GM21447 (cell line): ENCODE measurements at regions not wholly inside any gene's neighbourhood (a gene's known extent, or its start where the extent isn't known, plus 50 kb on each side); places are given as distances from the start of the nearest gene placed in this dataset.

Source experiments
- ATAC-seq: cut with Tn5 transposase; IDR thresholded peaks from one replicate; pipeline ENCODE4 v1.9.1; 2021; ENCODE audit not compliant: unreplicated experiment

DNA sequence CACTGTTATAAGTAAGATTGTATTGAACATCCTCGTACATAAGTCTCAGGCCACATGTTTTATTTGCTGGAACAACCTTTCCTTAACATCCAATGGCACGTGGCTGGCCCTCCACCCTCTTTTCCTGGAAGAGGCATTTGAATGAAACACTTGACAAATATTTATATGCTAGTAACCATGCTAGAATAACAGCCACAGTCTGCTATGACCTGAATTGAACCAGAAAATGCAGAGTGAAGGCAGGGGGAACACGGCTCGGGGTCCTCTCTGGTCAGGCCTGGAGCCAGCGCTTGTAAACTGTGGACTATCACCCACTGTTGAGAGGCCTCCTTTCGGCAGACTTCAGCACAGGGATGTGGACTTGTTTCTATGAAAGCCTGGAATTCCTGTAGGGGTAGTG, 198.2 kb upstream of the COPS8 start:
- ATAC-seq, result no peak

DNA sequence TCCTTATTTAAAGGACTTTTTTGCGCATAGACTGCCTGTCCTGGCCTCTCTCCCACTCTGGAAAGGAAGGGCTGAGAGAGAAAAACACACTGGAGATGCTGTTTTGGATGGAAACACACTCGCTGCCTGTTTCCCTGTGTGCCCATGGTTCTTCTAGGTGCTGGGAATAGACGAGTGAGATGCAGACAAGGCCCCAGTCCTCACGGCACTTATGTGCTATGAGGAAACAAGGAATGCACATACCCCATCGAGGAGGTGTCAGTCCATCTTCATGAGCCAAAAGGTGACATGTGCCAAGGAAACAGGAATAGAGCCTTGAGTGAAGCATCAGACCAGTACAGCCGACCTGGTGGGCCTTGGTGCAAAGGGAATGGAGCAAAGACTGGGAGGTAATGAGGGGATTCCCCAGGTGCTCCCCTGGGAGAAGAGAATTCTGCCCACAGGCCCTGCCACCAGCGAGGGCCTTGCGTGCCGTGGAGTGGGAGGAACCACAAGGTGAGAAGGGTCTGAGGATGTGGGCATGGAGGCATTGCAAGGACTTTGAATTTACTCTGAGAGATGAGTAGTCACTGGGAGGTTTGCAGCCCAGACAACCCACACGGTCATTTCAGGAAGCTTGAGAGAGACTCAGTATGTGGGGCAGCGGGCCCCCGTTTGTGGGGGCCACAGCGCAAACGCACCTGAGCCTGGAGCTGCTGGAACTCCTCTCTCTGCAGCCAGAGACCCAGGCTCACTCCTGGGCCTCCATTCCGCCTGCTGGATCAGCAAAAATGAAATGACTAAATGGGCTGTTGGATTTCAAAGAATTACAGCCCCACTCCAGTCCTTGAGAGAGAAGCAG, 197.5 kb upstream of the COPS8 start:
- ATAC-seq, result no peak

DNA sequence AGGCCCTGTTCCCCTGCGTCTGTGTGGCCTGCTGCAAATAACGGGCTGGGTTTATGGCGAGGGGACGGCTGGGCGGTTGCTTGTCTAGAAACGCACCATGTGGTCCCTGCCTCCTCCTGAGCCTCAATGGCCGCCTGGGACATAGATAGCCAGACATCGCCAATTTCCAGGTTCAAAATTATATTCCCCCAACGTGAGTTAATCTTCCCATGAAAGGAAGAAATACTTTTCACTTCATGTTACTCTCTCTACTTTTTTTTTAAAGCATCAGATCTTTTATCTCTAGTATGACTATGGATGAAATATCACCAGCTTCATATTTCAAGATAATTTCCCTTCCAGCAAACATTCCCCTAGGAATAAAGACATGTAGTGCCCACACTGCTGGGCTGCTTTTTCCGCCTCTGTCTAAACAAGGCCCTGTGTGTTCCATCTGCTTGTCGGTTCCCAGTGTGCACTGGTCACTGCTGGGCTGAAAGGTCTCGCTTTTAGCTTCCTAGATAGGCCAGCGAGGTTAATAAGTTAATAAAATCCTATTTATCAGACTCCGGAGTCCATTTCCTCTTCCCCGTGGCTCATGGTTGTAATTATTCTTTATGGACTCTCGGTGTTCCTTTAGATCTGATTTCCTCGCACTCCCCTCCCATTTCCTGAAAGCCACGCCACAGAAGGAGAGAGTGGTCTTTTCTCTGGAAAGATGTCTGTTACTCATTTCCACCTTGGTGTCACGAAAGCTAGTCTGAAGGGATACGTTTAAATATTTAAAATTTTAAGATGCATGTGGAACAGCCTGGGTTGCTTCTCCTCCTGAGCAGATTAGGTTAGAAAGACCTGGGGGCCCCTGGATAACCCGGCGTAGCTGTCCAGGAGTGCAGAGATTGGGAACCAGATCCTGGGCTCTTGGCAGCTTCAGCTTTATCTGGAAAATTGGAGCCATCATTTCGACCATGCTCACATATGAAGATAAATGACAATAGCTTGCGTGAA, 196.6 kb upstream of the COPS8 start:
- no peak for ATAC-seq

DNA sequence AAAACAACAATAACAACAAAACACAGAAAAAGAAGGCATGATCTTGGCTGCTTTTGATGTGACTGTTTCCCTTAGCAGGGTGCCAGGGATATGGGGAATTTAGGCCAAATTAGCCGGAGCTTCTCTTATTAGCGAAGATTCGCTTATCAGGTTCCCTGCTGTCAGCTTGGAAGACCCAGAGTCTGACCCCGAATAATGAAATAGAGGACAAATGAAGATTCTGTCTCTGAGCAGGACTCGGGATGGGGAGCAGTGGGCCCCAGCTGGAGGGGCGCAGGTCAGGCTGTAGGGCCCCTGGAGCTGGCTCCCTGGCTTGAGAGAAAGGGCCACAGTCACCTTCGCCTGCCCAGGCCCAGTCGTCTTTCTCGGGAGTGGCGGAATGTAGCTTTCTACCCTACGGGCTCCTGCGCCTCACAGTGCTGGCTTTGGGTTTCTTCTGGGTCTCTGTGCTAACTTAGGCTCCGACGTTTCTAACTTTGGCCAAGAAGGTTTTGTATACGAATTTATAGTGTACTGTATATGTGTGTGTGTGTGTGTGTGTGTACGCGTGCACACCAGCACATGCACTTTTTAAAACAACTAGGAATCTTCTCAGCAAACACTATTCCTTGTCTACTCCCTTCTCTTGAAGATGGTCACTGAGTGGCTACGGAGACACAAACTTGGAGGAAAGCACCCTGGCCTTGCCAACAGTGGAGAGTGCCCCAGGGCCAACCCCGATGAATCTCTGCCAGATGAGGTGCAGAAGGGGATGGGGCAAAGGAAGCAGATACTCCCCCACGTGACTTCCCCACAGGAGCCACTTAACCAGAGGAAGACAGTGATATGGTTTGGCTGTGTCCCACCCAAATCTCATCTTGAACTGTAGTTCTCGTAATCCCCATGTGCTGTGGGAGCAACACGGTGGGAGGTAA, 195.6 kb upstream of the COPS8 start:
- no peak for ATAC-seq

DNA sequence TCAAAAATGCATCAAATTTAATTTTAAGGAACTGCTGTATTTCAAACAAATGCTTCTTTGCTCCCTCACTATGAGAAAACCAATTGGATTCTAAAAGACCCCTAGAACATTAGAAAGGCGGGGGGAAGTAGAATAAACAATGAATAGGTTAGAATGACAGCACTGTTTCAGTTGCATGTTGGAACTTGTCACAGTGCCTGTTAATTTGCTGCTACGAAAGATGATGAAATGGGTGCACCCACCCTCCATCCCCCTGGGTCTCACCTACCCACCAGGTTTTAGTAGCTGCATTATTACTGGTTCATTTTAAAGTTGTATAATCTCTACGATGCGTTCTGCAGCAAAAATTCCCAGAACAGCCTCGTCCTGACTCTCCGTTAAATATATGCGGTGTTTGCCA, 193.0 kb upstream of the COPS8 start:
- ATAC-seq, result no peak

DNA sequence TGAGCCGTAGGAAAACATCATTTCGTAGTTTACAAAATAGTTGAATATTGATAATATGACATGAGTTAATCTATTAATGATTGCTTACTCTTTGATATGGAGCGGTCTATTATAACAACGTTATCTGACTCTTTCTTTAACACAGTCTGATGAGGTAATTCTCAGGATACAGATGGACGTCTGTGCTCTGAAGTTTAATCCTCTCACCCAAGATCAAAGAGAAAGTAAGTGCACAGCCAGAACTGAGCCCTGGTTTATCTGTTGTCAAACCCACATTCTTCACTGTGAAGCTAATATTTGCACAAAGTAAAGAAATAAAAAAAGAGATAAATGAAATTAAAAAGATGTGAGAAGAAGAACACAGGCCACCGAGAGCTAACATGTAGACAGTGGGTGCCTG, 190.9 kb upstream of the COPS8 start:
- ATAC-seq, result no peak

DNA sequence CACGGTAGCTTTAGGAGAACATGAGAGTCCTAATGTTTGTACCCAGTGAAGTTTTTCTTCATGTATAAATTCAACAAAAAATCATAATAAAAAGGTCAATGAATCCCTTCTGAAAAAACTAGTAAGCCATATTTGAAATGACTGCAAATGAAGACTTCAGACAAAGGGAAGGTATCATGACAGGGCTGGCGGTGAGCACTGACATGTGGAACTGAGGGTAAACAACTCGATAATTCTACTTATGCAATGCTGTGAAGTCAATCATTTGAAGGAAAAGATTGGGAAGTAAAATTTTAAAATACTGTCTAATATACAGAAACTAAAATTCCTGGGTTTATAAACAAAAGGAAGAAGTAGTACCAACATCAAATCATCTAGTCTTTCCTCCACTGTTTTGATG, 190.2 kb upstream of the COPS8 start:
- ATAC-seq, result no peak

DNA sequence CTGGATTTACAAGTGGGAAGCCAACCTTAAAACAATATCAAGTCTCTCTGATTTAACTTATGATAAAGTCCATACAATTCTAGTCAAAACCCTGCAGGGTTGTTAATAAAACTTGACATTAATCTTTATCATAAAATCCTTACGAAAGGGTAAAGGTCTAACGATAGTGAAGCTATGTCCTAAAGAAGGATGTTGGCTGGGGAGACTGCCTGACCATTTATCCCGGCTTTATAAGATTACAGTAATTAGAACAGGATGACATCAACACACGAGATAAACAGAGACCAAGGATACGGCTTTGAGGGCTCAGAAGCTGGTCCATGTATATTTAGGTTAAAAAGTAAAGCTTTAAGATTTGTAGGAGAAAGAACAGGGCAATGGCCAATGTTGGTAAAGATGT, 189.0 kb upstream of the COPS8 start:
- no peak for ATAC-seq

DNA sequence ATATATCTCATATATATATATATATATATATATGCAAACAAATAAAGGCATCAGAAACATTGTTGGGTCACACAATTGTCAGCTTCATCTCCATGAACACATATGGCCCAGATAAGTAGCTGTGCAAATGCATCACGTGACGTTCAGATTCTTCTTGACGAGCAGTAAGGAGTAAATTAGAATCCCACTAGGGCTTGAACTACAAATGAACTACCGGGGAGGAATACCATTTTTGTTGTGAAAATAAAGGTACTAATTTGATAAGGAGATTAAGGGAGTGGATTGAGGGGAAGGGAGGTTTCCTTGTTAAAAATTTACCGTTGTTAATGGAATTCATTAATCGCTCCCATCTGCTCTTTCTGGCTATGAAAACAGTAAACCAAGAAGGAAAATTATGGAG, 186.5 kb upstream of the COPS8 start:
- no peak for ATAC-seq

DNA sequence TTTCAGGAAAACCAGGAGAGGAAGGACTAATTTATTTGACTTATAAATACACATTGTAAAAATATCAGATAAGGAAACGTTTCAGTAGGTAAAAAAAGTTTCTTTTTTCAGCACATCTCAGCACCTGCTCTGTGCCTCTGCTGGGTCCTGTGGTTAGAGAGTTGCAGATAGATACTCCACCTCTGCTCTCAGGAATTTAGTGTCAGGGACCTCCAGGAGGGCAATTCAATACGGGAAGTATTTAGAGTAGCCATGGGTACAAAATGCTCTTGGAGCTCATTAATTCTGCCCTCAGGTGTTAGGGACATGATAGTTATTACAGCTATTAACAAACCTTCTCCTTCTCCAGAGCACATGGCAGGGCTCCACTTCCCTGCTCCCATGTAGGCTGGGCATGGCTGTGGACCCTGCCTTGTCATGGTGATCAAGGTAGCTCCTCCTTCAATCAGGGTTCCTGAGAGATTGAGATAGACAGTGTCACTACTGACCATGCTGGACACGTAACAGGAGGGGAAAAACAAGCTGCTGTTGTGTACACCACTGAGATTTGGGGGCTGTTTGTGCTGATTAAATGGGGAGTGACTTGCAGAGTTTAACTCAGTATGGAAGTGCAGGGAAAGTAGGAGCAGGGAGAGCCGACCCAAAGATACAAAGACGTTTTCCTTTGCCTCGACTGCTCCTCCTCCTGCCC, 185.6 kb upstream of the COPS8 start:
- no peak for ATAC-seq

DNA sequence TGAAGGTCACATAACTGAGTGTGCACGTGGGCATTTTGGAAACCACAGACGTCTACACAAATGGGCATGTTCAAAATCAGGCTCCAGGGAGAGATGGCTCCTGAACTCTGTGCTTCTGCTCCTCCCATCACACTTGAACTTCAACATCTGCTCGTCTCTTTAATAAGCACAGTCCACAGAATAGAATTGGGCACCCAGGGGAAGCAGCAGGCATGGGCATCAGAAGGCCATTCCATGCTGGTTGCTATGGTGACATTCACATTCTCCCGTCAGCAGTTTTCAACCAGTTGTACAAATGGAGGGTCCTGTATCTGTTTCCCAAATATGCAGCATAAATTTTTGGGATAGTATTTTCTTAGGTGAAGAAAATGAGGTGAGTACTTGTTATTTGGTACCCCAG, 183.7 kb upstream of the COPS8 start:
- no peak for ATAC-seq

DNA sequence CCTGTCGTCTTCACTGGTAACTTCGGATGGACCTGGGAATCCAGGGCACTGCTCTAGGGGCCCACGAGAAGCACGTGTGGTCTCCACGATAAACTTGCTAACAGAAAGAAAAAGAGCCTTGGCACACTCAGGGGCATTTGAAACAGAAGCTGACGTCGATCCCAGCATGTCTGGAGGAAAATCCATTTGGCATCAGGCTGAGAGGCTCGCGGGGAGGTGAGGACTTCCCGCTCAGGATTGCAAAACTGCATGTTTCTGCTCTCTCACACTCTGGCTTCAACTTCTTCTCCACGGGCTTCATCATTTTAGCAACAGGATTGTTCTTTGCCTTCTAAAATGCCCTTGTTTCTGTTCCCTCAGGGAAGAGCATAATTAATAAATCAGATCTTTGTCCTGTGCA, 181.7 kb upstream of the COPS8 start:
- ATAC-seq, result no peak

DNA sequence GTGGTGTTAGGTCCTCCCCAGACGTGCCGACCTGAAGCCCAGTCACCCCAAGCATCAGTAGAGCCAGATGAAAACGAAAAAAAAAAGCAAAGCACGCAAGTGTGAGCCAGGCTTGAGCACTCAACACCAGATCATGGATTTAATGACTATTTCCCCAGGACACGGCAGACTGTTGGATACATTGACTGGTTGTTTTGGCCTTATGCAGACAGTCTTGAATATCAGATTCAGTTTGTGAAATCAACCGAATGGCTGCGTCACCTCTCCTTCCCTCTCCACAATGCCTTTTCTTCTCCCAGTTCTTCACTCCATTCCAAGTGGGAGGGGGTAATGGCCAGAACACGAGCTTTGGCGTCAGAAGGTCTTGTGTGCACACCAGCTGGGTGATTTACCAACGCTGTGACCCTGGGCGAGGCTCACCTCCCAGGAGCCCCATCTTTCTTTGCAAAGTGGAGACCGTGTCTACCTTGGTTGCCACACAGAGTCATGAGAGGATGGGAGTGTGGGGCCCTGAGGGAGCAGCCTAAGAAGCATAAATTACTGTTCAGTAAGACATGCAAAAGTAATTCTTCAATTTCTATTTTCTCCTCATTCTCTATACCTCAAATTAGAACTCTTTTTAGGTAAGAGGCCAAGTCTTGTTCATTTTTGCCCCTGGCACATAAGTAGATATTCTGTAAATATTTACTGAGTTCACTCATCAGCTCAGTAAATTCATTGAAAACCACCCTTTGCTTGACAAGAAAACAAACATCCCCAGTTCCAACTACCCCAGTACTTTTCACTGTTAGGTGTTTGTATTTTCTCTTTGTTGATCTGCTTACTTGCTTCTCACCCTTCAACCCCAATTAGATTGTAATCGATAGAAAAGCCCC, 181.1 kb upstream of the COPS8 start:
- ATAC-seq, result no peak

DNA sequence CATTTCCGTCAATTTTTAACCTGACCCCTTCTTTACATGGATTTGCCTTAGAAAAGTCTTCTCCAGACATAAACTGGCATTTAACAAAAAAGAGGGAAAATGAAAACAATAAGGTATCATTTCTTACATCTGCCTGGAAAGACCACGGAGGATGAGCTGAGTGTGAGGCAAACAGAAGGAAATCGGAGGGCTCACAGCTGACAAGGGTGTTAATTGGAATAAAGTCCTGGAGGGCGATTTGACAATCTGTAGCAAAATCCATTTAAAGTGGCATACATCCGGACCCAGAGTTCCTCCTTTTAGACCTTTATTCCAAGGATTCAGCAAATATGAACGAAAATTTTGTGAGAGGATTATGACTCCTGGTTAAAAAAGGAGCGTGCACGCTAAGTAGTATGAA, 179.7 kb upstream of the COPS8 start:
- no peak for ATAC-seq

DNA sequence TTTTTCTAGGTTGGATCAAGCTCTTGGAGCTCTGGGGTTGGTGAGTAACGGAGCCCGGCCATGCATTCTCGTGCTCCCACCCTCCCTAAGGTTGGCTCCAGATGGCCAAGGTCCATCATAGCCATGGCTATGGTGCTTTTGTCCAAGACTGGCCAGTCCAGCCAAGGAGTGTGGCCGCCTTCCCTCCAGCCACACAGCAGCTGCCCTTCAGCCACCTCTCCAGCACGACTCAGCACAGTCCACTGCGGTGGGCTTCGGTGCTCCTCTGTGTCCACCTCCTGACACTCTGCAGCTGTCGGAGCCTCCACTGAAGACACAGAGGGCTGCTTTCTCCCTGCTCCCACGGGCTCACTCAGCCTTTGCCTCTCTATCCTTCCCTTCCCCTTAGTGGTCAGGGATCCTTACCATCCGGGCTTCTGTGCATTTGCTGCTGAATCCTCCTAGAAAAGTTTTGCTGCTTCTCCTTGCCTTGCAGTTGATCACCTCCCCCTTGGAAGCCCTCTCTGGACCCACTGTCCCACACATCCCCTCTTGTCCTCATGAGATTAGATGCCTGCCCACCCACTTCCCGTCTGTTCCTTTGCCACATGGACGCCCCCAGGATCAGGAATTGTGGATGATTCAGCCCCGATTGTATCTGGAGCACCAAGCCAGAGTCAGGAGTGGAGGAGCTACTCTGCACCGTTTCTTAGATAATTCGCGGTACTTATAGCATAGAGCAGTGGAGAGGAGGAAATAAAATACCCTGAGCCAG, 177.1 kb upstream of the COPS8 start:
- no peak for ATAC-seq

DNA sequence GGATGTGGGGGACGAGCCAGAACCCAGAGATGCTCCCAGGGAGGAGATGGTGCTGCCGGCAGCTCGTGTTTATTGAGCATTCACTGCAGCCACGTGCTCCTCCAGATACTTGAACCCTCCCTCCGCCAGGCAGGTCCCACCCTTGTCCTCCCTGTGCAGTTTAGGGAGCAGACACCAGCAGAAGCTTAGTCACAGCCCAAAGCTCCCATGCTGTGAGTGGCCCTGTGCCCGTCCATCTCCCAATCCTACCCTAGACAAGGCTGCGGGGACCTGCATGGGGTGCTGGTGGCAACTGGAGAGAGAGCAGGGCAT, 176.5 kb upstream of the COPS8 start:
- no peak for ATAC-seq

DNA sequence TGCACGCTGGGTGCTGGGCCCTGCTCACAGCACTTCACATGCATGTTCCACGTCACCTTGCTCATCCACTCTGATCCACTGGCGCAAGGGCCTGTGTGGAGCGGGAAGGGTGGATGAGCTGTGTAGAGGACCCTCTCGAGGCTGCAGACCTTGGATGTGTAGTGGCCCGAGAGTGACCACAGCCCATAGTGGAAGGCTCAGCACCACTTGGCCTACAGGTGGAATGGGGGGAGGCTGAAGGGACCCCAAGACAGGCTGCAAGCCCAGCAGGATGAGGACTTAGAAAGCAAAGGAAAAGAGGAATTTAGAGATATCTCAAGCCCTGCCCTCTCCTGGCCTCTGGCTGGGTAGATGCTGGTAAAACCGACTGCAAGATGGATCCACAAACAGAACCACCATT, 175.9 kb upstream of the COPS8 start:
- no peak for ATAC-seq

DNA sequence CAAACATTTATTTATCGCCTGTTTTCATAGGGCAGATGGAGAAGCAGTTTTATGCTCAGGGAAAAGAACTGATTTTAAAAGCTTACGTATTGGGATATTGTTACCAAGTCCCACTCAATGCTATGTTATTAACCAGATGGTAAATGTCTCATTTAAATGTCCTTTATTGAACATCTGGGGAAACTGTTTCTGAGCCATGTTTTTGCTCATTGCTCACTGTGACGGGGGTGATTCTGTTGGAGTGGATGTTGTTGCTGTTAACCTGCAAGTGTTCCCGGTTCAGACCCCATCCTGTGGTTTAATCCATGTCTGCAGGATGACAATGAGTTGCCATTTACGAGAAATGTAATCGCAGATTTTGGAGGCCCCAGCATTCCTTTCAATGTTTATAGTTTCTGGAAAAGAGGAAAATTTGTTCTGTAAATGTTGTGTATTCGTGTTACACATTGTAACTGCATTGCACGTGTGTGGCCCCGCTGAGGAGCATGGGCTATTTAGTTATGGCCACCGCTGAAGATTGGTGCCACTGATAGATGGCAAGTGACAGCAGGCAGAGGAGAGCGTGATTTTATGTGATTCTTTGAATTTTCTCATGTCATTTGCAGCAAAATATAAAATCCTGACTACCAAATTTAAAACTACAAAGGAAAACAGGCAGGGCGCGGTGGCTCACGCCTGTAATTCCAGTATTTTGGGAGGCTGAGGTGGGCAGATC, 174.8 kb upstream of the COPS8 start:
- ATAC-seq, result no peak
